ENCODE measurements at regions not wholly inside any gene's neighbourhood (a gene's known extent, or its start where the extent isn't known, plus 50 kb on each side); places are given as distances from the start of the nearest gene placed in this dataset.
A peak's percentile ranks its signal among the peaks of the same experiment; 100 is the strongest.

GRCh38 chr11:13220148-13220547 is 57.4 kb upstream of the BMAL1 start:
- Histone ChIP-seq H4K8ac (ENCODE audit: low read depth in 2 of 2, low read length in 2 of 2) (peak overlapping the region; percentile 79 to 87), H3K9me3 (ENCODE audit: control insufficient read depth, insufficient read depth, low read length) (no peaks in the 10 kb centered on the region), H4K91ac (ENCODE audit: insufficient read depth, low read depth, low read length) (peak overlapping the region; percentile 78), H2AFZ (replicated peaks; ENCODE audit: low read length, poor library complexity) (peak overlapping the region; percentile 58), H3K9me1 (ENCODE audit: insufficient read depth, low read length) (peaks cover 21% of the 10 kb centered on the region), H3K23ac (ENCODE audit: low read depth, low read length) (peak overlapping the region; percentile 91), H2AK9ac (replicated peaks; ENCODE audit: low read depth, low read length, poor library complexity) (no peak overlapping the region), H2BK5ac (ENCODE audit: low read depth, low read length, poor library complexity, severe bottlenecking) (peak overlapping the region; percentile 17), H3K27ac (ENCODE audit: insufficient read depth, low read length) (peak overlapping the region; percentile 17; the same call in 1 of the 2 replicates), H3K18ac (ENCODE audit: low read depth, low read length) (peak overlapping the region; percentile 72), H3K9ac (ENCODE audit: low read depth, low read length) (no peak overlapping the region), H3K4me2 (ENCODE audit: low read depth, low read length) (no peak overlapping the region), H4K5ac (ENCODE audit: low read depth, low read length) (peak overlapping the region; percentile 47), H3K4me1 (ENCODE audit: control insufficient read depth, insufficient read depth, low read length) (peaks cover 22% of the 10 kb centered on the region), H4K20me1 (ENCODE audit: insufficient read depth, low read length) (no peaks in the 10 kb centered on the region), H3K4me3 (ENCODE audit: insufficient read depth, low read depth, low read length) (no peak overlapping the region), H2BK20ac (ENCODE audit: low read depth, low read length) (peak overlapping the region; percentile 93), H2BK15ac (ENCODE audit: low read depth, low read length) (peak overlapping the region; percentile 96; the same call in 2 of the 3 replicates), H3K79me1 (ENCODE audit: low read depth in 1 of 2, low read length in 2 of 2) (no peaks in the 10 kb centered on the region), H3K56ac (ENCODE audit: extremely low read depth, insufficient read depth, low read length) (no peak overlapping the region), H2BK120ac (ENCODE audit: low read depth, low read length) (peak overlapping the region; percentile 93), H3K36me3 (ENCODE audit: control insufficient read depth, insufficient read depth, low read length) (no peaks in the 10 kb centered on the region), H3K4ac (ENCODE audit: low read depth, low read length) (peak overlapping the region; percentile 86), H3K14ac (replicated peaks; ENCODE audit: low read depth, low read length) (peak overlapping the region; percentile 88), H3K27me3 (ENCODE audit: control insufficient read depth, insufficient read depth, low read length) (no peaks in the 10 kb centered on the region), H2AK5ac (ENCODE audit: low read depth, low read length) (peak overlapping the region; percentile 63; the same call in 1 of the 2 replicates)
- TF ChIP-seq FOS (IDR thresholded peaks at IDR 0.05; ENCODE audit: low read depth, low read length), result no peak
- no peak for TF ChIP-seq ELK1 (IDR thresholded peaks at IDR 0.05; ENCODE audit: borderline replicate concordance, low read depth, low read length)
- TF ChIP-seq SMC3 (IDR thresholded peaks at IDR 0.05; ENCODE audit: low read depth, low read length), result no peak
- no peak for TF ChIP-seq CHD1 (IDR thresholded peaks at IDR 0.05; ENCODE audit: low read depth, low read length)
- no peak for TF ChIP-seq RFX5 (IDR thresholded peaks at IDR 0.05; ENCODE audit: low read depth, low read length)
- TF ChIP-seq RCOR1 (IDR thresholded peaks at IDR 0.05; ENCODE audit: insufficient replicate concordance, low read length), result no peak
- TF ChIP-seq POLR2A (IDR thresholded peaks at IDR 0.05; ENCODE audit: low read depth, low read length), result no peak
- TF ChIP-seq RAD21 (IDR thresholded peaks at IDR 0.05; ENCODE audit: low read length), result no peak
- TF ChIP-seq CEBPB (IDR thresholded peaks at IDR 0.05; ENCODE audit: low read depth, low read length), result no peak
- TF ChIP-seq MAZ (IDR thresholded peaks at IDR 0.05; ENCODE audit: borderline replicate concordance, low read depth, low read length), result no peak
- ChIA-PET POLR2A (ENCODE audit: unreplicated experiment) (no interaction called here), CTCF (no interaction called here)
- DNase-seq (no peak), ATAC-seq (ENCODE audit: low read depth) (no peak)
- no TSS peak for BruUV-seq (replicated peaks)
- dilution Hi-C loops (cut with HindIII; ENCODE audit: low sequenced_read_pairs, unreplicated experiment) (no loop called here), intact Hi-C loops (cut with micrococcal nuclease) (no loop called here), in situ Hi-C loops (cut with MboI; ENCODE audit: low sequenced_read_pairs) (loop anchor here (5.0 kb wide), 1 partner anchor 52 kb away; no protein-coding TSS in a partner anchor)
- 100% methylated on average over 1 of the region's 3 CpGs; no CpG with 5 or more reads in 1 of the 2 experiments for WGBS, 2 experiments (ENCODE audit: extremely low coverage in 2 of 2, insufficient read length in 1 of 2)

Measured in IMR-90 (cell line).